H9 (cell line): ENCODE measurements at regions not wholly inside any gene's neighbourhood (a gene's known extent, or its start where the extent isn't known, plus 50 kb on each side); places are given as distances from the start of the nearest gene placed in this dataset.

ENCODE experiments used
- DNase-seq: peaks from one replicate; pipeline ENCODE4 v3.0.0-alpha.2; 2017
- H2AFZ ChIP-seq: one replicate; pipeline ENCODE4 v1.6.1; 2013; ENCODE audit warnings: mild to moderate bottlenecking, low read length, control low read depth, moderate library complexity
- H2AK5ac ChIP-seq: 2 replicates; pipeline ENCODE4 v1.6.1; 2013; ENCODE audit warnings: low read length, control low read depth, mixed read lengths; ENCODE audit not compliant: insufficient read length
- H2BK120ac ChIP-seq: one replicate; pipeline ENCODE4 v1.6.1; 2013; ENCODE audit warnings: low read depth, mild to moderate bottlenecking, low read length, control low read depth, inconsistent platforms; ENCODE audit not compliant: poor library complexity, severe bottlenecking
- H2BK12ac ChIP-seq: 2 replicates; pipeline ENCODE4 v1.6.1; 2013; ENCODE audit warnings: low read length, control low read depth, mixed read lengths, low read depth; ENCODE audit not compliant: insufficient read length
- H2BK15ac ChIP-seq: 2 replicates; pipeline ENCODE4 v1.6.1; 2013; ENCODE audit warnings: low read depth, low read length, control low read depth
- H2BK20ac ChIP-seq: one replicate; pipeline ENCODE4 v1.6.1; 2013; ENCODE audit warnings: low read depth, mild to moderate bottlenecking, low read length, control low read depth, inconsistent platforms; ENCODE audit not compliant: poor library complexity, severe bottlenecking
- H2BK5ac ChIP-seq: 2 replicates; pipeline ENCODE4 v1.6.1; 2013; ENCODE audit warnings: low read length, control low read depth, mixed read lengths; ENCODE audit not compliant: insufficient read length
- H3K14ac ChIP-seq: 2 replicates; pipeline ENCODE4 v1.6.1; 2013; ENCODE audit warnings: low read length, control low read depth; ENCODE audit not compliant: insufficient read depth
- H3K18ac ChIP-seq: 2 replicates; pipeline ENCODE4 v1.6.1; 2013; ENCODE audit warnings: low read depth, mild to moderate bottlenecking, mixed read lengths, low read length, control low read depth; ENCODE audit not compliant: insufficient read length
- H3K23ac ChIP-seq: 2 replicates; pipeline ENCODE4 v1.6.1; 2013; ENCODE audit warnings: low read length, control low read depth, mixed read lengths, low read depth; ENCODE audit not compliant: insufficient read length
- H3K23me2 ChIP-seq: 2 replicates; pipeline ENCODE4 v1.6.1; 2013; ENCODE audit warnings: low read depth, mild to moderate bottlenecking, mixed read lengths, low read length, control low read depth; ENCODE audit not compliant: insufficient read length, poor library complexity, severe bottlenecking
- H3K27ac ChIP-seq: 2 replicates; pipeline ENCODE4 v1.5.1; 2013; ENCODE audit warnings: low read length, control low read depth, mixed read lengths, low read depth; ENCODE audit not compliant: insufficient read length
- H3K27me3 ChIP-seq: 2 replicates; pipeline ENCODE4 v1.6.1; 2013; ENCODE audit warnings: low read length, control low read depth, inconsistent platforms; ENCODE audit not compliant: insufficient read depth
- H3K4ac ChIP-seq: 2 replicates; pipeline ENCODE4 v1.6.1; 2013; ENCODE audit warnings: low read depth, mild to moderate bottlenecking, control low read depth, inconsistent platforms, low read length, moderate library complexity
- H3K4me1 ChIP-seq: 2 replicates; pipeline ENCODE4 v1.6.1; 2013; ENCODE audit warnings: low read length, control low read depth, inconsistent platforms; ENCODE audit not compliant: insufficient read depth
- H3K4me2 ChIP-seq: 2 replicates; pipeline ENCODE4 v1.6.1; 2013; ENCODE audit warnings: low read length, control low read depth, mixed read lengths; ENCODE audit not compliant: insufficient read length, insufficient read depth
- H3K56ac ChIP-seq: 2 replicates; pipeline ENCODE4 v1.6.1; 2013; ENCODE audit warnings: low read depth, mild to moderate bottlenecking, mixed read lengths, low read length, control low read depth; ENCODE audit not compliant: insufficient read length
- H3K79me1 ChIP-seq: 2 replicates; pipeline ENCODE4 v1.6.1; 2013; ENCODE audit warnings: low read depth, mild to moderate bottlenecking, moderate library complexity, low read length, control low read depth, inconsistent platforms; ENCODE audit not compliant: insufficient read depth, poor library complexity, severe bottlenecking
- H3K79me2 ChIP-seq: 2 replicates; pipeline ENCODE4 v1.6.1; 2013; ENCODE audit warnings: low read length, control low read depth, inconsistent platforms; ENCODE audit not compliant: insufficient read depth
- H3K9ac ChIP-seq: 2 replicates; pipeline ENCODE4 v1.6.1; 2013; ENCODE audit warnings: low read length, control low read depth, mixed read lengths; ENCODE audit not compliant: insufficient read length; ENCODE audit errors: extremely low read depth
- H3K9me3 ChIP-seq: one replicate; pipeline ENCODE4 v1.6.1; 2013; ENCODE audit warnings: low read depth, low read length, inconsistent platforms; ENCODE audit not compliant: control insufficient read depth
- H3T11ph ChIP-seq: one replicate; pipeline ENCODE4 v1.6.1; 2013; ENCODE audit warnings: mild to moderate bottlenecking, low read length, control low read depth, inconsistent platforms
- H4K20me1 ChIP-seq: one replicate; pipeline ENCODE4 v1.6.1; 2013; ENCODE audit not compliant: control insufficient read depth, insufficient read length, insufficient read depth
- H4K5ac ChIP-seq: 2 replicates; pipeline ENCODE4 v1.6.1; 2013; ENCODE audit warnings: low read depth, mild to moderate bottlenecking, mixed read lengths, low read length, control low read depth; ENCODE audit not compliant: insufficient read length
- H4K8ac ChIP-seq: replicated peaks from 2 replicates; pipeline ENCODE4 v1.6.1; 2013; ENCODE audit warnings: low read length, control low read depth, mixed read lengths, low read depth; ENCODE audit not compliant: insufficient read length
- H4K91ac ChIP-seq: 2 replicates; pipeline ENCODE4 v1.6.1; 2013; ENCODE audit warnings: low read depth, mild to moderate bottlenecking, moderate library complexity, mixed read lengths, low read length, control low read depth; ENCODE audit not compliant: insufficient read length
- H3K27ac Mint-ChIP-seq, 3 experiments: 2 replicates in 2 of 3; 3 replicates in 1 of 3; pipeline ENCODE4 v1.8.0; 2020 to 2021; ENCODE audit warnings: mixed read lengths in 3 of 3, mild to moderate bottlenecking in 1 of 3, moderate library complexity in 1 of 3
- H3K27me3 Mint-ChIP-seq: 2 replicates; pipeline ENCODE4 v1.8.0; 2021; ENCODE audit warnings: low read depth, mild to moderate bottlenecking, moderate library complexity, mixed read lengths
- H3K36me3 Mint-ChIP-seq, 3 experiments: 2 replicates in 2 of 3; 3 replicates in 1 of 3; pipeline ENCODE4 v1.8.0; 2020 to 2021; ENCODE audit warnings: low read depth in 3 of 3, mixed read lengths in 3 of 3; ENCODE audit not compliant: insufficient read depth in 1 of 3
- H3K4me1 Mint-ChIP-seq, 2 experiments: 2 replicates each; pipeline ENCODE4 v1.8.0; 2020; ENCODE audit warnings: mixed read lengths in 2 of 2
- H3K4me3 Mint-ChIP-seq, 2 experiments: 2 replicates in 1 of 2; 3 replicates in 1 of 2; pipeline ENCODE4 v1.8.0; 2020 to 2021; ENCODE audit warnings: mild to moderate bottlenecking in 2 of 2, mixed read lengths in 2 of 2, moderate library complexity in 1 of 2
- H3K9me3 Mint-ChIP-seq, 2 experiments: 2 replicates in 1 of 2; 3 replicates in 1 of 2; pipeline ENCODE4 v1.8.0; 2020; ENCODE audit warnings: mild to moderate bottlenecking in 2 of 2, mixed read lengths in 2 of 2, moderate library complexity in 1 of 2
- CTCF ChIP-seq: fragments of 200-600 bp; sonication (generic); conservative IDR thresholded peaks from 3 replicates; pipeline ENCODE4 v1.8.0; 2021; ENCODE audit warnings: antibody characterized with exemption, mild to moderate bottlenecking
- whole genome bisulfite sequencing: extraction: QIAGEN DNeasy Blood & Tissue Kit; methylation state at CpG from one replicate; pipeline ENCODE4 v1.1.7; 2013; ENCODE audit warnings: missing lambda C conversion rate, low lambda C conversion rate, mixed read lengths; ENCODE audit not compliant: insufficient read length; ENCODE audit errors: extremely low coverage; 5-methylcytosine and 5-hydroxymethylcytosine counted together

GRCh38 chr20:40195742-40196141 lies 493.3 kb downstream of the MAFB start:
- H2BK15ac ChIP-seq: no peak overlapping the region
- no peak overlapping the region for H2BK5ac ChIP-seq
- H4K5ac ChIP-seq: no peak overlapping the region
- H3K27me3 Mint-ChIP-seq: no peaks in the 10 kb centered on the region
- no peak overlapping the region for H3K4me2 ChIP-seq
- H2BK12ac ChIP-seq: no peak overlapping the region
- no peak overlapping the region for H3T11ph ChIP-seq
- H3K36me3 Mint-ChIP-seq: no peaks in the 10 kb centered on the region
- no peaks in the 10 kb centered on the region for H3K79me2 ChIP-seq
- no peaks in the 10 kb centered on the region for H4K20me1 ChIP-seq
- no peaks in the 10 kb centered on the region for H3K79me1 ChIP-seq
- no peaks in the 10 kb centered on the region for H3K9me3 Mint-ChIP-seq
- H2BK120ac ChIP-seq: no peak overlapping the region
- H3K23me2 ChIP-seq: no peaks in the 10 kb centered on the region
- H3K18ac ChIP-seq: no peak overlapping the region
- no peak overlapping the region for H3K9ac ChIP-seq
- no peaks in the 10 kb centered on the region for H3K9me3 ChIP-seq
- no peak for TF ChIP-seq CTCF
- no peak overlapping the region for H3K27ac Mint-ChIP-seq
- H3K4me3 Mint-ChIP-seq: no peak overlapping the region
- no peak overlapping the region for H3K27ac ChIP-seq
- no peaks in the 10 kb centered on the region for H3K27me3 ChIP-seq
- H3K56ac ChIP-seq: no peak overlapping the region
- no peak overlapping the region for H3K23ac ChIP-seq
- no peak overlapping the region for H3K14ac ChIP-seq
- no peak overlapping the region for H2AFZ ChIP-seq
- H3K4me1 Mint-ChIP-seq: peaks cover 4 to 7% of the 10 kb centered on the region in 2 experiments; a peak in 1 of 4 replicates
- DNase-seq: no peak
- H2BK20ac ChIP-seq: no peak overlapping the region
- no peaks in the 10 kb centered on the region for H3K4me1 ChIP-seq
- no peak overlapping the region for H2AK5ac ChIP-seq
- no peak overlapping the region for H3K4ac ChIP-seq
- no peak overlapping the region for H4K8ac ChIP-seq
- no peak overlapping the region for H4K91ac ChIP-seq
- WGBS: no CpG with 5 or more reads among the region's 6 CpGs
